NCI-H2227 (cell line): ENCODE measurements at regions not wholly inside any gene's neighbourhood (a gene's known extent, or its start where the extent isn't known, plus 50 kb on each side); places are given as distances from the start of the nearest gene placed in this dataset.

Experiments
- DNase-seq: peaks from one replicate; lab custom pipeline; 2025; ENCODE audit not compliant: unreplicated experiment; lab: John Stamatoyannopoulos, UW

DNA sequence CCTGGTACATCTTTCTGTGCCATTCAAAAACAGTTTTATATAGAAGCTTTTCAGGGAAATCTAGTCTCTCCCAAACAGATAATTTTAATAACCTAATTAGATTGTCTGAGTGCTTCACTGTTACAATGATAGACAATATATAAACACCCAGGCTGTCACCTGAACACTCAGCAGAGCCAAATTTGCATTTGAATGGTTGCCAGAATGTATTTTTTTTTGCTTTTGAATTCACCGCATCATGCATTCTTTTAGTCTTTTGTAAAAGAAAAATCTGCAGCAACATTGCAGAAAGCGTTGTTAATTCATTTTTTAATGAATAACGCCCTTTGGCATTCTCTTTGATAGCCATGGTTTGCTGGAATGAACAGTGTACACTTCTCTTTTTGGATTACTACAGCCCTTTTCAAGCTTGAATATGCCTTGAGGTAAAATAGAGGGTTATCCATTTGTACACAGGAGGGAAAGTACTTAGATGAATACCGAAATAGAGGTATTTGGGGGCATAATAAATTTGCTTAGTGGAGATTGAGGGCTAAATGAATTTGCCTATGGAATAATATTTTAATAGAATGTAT, 175.0 kb upstream of the EPHA5 start:
- no peak for DNase-seq

DNA sequence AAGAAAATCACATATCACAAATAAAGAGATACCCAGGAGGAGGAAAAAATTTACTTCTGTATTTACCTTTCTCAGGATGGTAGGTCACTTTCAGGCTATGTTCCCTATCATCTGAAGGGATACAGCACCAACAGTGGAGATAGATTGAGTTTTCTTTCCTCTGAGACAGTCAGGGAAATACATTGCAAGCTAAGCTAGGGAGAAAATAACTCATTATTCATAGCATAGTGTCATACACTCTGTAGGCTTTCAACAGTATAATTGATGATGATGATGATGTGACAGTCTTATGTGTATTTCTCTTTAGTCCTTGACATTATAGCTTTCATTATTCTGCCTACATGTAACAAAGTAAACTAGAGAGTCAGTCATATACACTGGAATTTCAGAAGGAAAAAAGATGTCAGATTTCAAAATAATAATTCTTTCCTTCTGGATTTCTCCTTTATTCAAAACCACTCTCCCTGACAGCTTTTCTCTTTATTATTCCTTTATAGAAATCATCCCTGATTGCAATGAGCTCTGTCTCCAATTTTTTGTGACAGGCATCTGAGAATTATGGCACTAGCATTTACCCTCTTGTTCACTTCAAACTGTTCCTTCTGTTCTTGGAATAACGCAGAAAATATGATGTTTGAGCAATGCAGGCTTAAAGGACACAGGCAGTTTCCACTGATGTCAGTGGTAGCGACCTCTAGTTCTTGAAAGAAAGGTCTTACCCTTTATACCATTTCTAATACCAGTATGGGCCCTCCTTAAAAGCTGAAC, 169.1 kb upstream of the EPHA5 start:
- no peak for DNase-seq

GRCh38 chr4:65834707-65835106, 164.4 kb upstream of the EPHA5 start:
- DNase-seq, result no peak

- no peak for DNase-seq
Observed at GRCh38 chr4:65831828-65832227, 161.5 kb upstream of the EPHA5 start.

DNA sequence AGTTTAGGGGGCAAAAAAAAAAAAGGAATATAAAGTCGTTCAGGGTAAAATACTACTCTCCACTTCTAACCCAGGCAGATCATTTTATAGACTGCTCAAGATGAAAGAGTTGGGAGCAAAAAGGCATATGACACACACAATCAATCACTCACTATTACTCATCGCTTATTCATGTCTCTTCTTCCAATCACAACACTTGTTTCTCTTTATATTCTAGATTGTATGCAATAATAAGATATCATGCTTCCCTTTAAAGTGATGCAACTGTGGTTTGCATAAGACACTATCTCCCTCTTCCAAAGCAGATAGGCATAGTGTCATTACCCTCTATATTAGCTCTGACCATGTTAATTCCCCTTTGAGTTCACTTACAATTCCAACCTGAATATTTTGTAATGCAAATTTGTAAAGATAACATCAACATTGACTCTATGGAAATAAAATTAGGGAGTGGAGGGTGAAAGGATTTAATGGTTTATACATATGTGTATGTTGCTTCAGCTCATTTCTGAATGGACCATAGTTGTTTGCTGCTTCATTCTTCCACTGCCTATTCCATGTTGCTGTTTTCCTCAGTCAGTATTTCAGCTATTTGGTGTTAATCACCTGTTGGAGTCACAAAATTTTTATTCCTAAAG, 154.9 kb upstream of the EPHA5 start:
- no peak for DNase-seq

DNA sequence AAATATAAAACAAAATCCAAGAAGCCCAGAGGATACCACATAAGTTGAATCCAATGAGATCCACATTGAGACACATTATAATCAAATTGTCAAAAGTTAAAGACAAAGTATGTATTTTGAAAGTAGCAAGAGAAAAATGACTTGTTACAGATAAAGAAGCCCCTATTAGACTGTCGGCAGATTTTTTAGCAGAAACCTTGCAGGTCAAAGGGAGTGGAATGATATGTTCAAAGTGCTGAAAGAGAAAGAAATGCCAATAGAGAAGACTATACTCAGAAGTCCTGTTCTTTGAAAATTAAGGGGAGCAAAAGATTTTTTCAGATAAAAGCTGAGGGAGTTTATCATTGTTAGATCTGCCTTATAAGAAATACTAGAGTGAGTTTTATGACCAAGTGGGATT, 148.9 kb upstream of the EPHA5 start:
- DNase-seq, result no peak

GRCh38 chr4:65805936-65806335, 135.6 kb upstream of the EPHA5 start:
- DNase-seq, result no peak

- no peak for DNase-seq
Observed at GRCh38 chr4:65799513-65799912, 129.2 kb upstream of the EPHA5 start.

- DNase-seq, result no peak
Observed at GRCh38 chr4:65798498-65799127, 128.3 kb upstream of the EPHA5 start.

GRCh38 chr4:65791812-65792308, 121.6 kb upstream of the EPHA5 start:
- no peak for DNase-seq

DNA sequence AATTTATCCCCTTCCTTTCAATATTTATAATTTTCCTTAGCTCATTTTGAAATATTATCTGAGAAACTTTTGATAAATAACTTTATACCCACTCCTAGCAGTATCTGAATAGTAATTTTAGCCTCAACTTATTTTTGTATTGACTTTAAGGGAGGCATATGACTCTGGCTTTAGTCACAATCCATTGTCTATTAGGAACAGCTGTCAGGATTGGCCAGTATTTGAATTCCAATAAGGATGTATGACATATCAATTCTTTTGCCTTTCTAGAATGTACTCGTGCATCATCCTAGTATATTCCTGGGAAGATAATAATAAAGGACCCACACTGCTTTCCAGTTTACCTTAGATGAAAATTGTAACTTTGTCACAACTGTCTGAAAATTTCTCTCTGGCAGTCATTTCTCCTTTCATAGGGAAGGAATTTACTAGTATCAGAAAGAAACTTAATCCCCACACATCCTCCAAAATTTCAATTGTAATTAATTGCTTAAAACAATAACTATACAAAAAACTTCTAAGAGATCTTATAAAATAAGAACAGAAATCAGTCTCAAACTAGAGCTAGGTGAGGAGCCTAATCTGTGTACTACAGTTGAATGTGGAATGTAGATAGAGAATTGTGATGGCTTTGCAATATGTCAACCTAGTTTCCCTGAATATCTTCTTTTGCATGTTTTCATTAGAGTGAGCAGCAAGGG, 121.0 kb upstream of the EPHA5 start:
- DNase-seq, result no peak

DNA sequence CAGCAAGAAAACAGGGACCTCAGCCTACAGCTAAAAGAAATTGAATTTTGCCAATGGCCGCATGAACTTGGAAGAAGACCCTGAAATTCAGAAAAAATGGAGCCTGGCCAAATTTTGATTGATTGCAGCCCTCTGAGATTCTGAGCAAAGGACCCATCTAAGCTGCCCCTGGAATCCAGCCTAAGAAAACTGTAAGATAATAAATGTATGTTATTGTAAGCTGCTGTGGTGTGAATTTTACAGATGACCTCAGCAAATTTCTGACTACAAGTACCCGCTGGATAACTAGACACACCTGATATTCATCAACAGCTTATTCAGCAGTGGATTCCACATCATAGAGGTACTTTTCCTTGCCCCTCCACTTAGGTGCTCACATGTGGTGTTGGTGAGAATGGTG, 119.5 kb upstream of the EPHA5 start:
- DNase-seq, result no peak

GRCh38 chr4:65789341-65789740, 119.1 kb upstream of the EPHA5 start:
- no peak for DNase-seq

DNA sequence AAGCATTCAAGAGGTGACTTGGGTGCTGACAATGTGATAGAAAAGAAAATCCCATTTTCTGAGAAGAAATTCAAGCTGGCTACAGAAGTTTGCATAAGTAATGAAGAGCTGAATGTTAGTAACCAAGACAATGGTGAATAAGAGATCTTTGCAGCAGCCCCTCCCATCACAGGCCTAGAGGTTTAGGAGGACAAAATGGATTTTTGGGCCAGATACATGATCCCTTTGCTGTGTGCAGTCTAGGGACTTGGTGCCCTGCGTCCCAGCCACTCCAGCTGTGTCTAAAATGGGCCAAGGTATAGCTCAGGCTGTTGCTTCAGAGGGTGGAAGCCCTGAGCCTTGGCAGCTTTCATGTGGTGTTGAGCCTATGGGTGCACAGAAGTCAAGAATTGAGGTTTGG, 107.0 kb upstream of the EPHA5 start:
- no peak for DNase-seq

- no peak for DNase-seq
Observed at GRCh38 chr4:65773636-65774035, 103.3 kb upstream of the EPHA5 start.

DNA sequence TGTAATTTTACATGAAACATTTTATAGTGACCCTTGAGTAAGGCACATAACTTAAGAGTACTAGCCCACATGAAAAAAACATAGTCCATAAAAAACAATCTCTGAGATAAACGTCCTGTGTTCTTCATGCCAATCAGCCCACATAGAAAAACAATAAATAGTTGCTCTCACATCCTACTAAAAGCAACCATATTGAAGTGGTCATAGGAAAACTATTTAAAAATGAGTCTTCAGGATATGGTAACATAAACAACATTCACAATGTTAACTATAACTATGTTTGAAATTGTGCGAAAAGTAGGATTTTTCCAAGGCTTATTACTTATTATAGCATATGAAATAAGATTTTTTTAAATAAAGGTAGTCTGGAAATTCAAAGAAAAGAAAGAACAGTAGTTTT, 77.1 kb upstream of the EPHA5 start:
- DNase-seq, result no peak

DNA sequence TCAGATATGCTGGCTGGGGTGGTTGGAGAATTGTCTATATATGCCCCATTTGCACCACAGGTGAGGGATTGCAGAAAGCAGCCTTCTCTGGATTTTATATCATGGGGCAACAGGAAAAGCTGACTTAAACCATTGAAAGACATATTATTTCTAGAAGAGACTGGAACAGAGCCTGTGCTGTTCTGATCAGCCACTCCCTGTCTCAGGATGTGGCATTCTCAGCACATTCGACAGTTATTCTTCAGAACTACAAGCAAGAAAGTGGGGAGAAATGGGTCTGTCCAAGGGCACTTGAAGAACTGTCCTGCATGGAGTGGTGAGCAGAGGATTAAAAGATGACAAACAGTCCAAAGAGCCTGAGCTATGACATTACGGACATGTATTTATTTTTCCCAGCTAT, 67.8 kb upstream of the EPHA5 start:
- no peak for DNase-seq

- no peak for DNase-seq
Observed at GRCh38 chr4:65737672-65738071, 67.4 kb upstream of the EPHA5 start.

GRCh38 chr4:65724973-65725372, 54.7 kb upstream of the EPHA5 start:
- DNase-seq, result no peak
